T-cell (primary cell): ENCODE measurements at regions not wholly inside any gene's neighbourhood (a gene's known extent, or its start where the extent isn't known, plus 50 kb on each side); places are given as distances from the start of the nearest gene placed in this dataset.
"Not testable (repeated sequence)": the region's sequence is repeated elsewhere in the genome, so short reads cannot be mapped to it uniquely, and the experiment has no call there.

Experiments
- ATAC-seq, 4 experiments: fragments of 200-7000 bp in 3 of 4; fragments of 150-1000 bp in 1 of 4; cut with Tn5 transposase; replicated peaks in 1 of 4; 1 replicate in 3 of 4; 2 replicates in 1 of 4; pipeline ENCODE4 v1.10.0; 2021; ENCODE audit warnings: moderate library complexity in 3 of 4, mild to moderate bottlenecking in 2 of 4, moderate number of reproducible peaks in 1 of 4
- CTCF ChIA-PET, 2 donors: fragments of 300-600 bp; sonication (Branson Sonifier 250); formaldehyde crosslinking; loops; one replicate each; lab custom pipeline; 2022; ENCODE audit warnings: antibody characterized with exemption in 2 of 2; lab: Charles Lee
- POLR2A ChIA-PET, 2 donors: fragments of 300-600 bp; sonication (Branson Sonifier 250); formaldehyde crosslinking; loops; one replicate each; lab custom pipeline; 2022; ENCODE audit warnings: antibody characterized with exemption in 2 of 2; lab: Charles Lee
- DNase-seq, 35 experiments: peaks; one replicate each; pipeline versions ENCODE4 v3.0.0 to v3.0.0-alpha.2; 2013 to 2023
- H3K27ac ChIP-seq: one replicate; pipeline ENCODE4 v1.5.1; 2013; ENCODE audit warnings: low read length
- H3K27me3 ChIP-seq, 2 experiments: replicated peaks in 1 of 2; 1 replicate in 1 of 2; 2 replicates in 1 of 2; pipeline versions ENCODE4 v1.6.1 to v1.7.0; 2013; ENCODE audit warnings: low read length in 1 of 2, mixed read lengths in 1 of 2; ENCODE audit not compliant: control insufficient read depth in 2 of 2, insufficient read depth in 2 of 2; ENCODE audit errors: extremely low read depth in 1 of 2
- H3K36me3 ChIP-seq, 2 donors: 1 replicate in 1 of 2; 2 replicates in 1 of 2; pipeline versions ENCODE4 v1.6.1 to v1.7.0; 2013; ENCODE audit warnings: low read length in 1 of 2; ENCODE audit not compliant: control insufficient read depth in 2 of 2, insufficient read depth in 1 of 2; ENCODE audit errors: extremely low read depth in 1 of 2
- H3K4me1 ChIP-seq, 2 experiments: 1 replicate in 1 of 2; 2 replicates in 1 of 2; pipeline versions ENCODE4 v1.6.1 to v1.7.0; 2013; ENCODE audit warnings: low read length in 2 of 2, mixed read lengths in 1 of 2; ENCODE audit not compliant: insufficient read depth in 2 of 2, control insufficient read depth in 1 of 2; ENCODE audit errors: extremely low read depth in 1 of 2
- H3K4me3 ChIP-seq, 2 donors: 1 replicate in 1 of 2; 2 replicates in 1 of 2; pipeline versions ENCODE4 v1.5.1 to v1.7.0; 2013; ENCODE audit warnings: mild to moderate bottlenecking in 2 of 2, low read length in 1 of 2, moderate library complexity in 1 of 2; ENCODE audit not compliant: control insufficient read depth in 1 of 2; ENCODE audit errors: extremely low read depth in 1 of 2
- H3K9me3 ChIP-seq: 2 replicates; pipeline ENCODE4 v1.7.0; 2013
- H3K27ac Mint-ChIP-seq, 2 donors: one replicate each; pipeline ENCODE4 v1.8.0; 2020 to 2021; ENCODE audit warnings: mild to moderate bottlenecking in 2 of 2, mixed read lengths in 2 of 2
- H3K27me3 Mint-ChIP-seq, 2 donors: one replicate each; pipeline ENCODE4 v1.8.0; 2021 to 2022; ENCODE audit warnings: mixed read lengths in 2 of 2
- H3K36me3 Mint-ChIP-seq: one replicate; pipeline ENCODE4 v1.8.0; 2021; ENCODE audit warnings: mixed read lengths
- H3K4me1 Mint-ChIP-seq, 3 donors: one replicate each; pipeline ENCODE4 v1.8.0; 2020 to 2022; ENCODE audit warnings: mixed read lengths in 3 of 3, mild to moderate bottlenecking in 1 of 3
- H3K4me3 Mint-ChIP-seq, 3 donors: one replicate each; pipeline ENCODE4 v1.8.0; 2020 to 2022; ENCODE audit warnings: mild to moderate bottlenecking in 3 of 3, mixed read lengths in 3 of 3, moderate library complexity in 3 of 3
- H3K9me3 Mint-ChIP-seq, 3 donors: one replicate each; pipeline ENCODE4 v1.8.0; 2020 to 2022; ENCODE audit warnings: mixed read lengths in 3 of 3
- WGBS: methylation state at CpG from one replicate; pipeline ENCODE4 v1.1.5; 2013; ENCODE audit warnings: missing lambda C conversion rate; ENCODE audit not compliant: insufficient coverage; 5-methylcytosine and 5-hydroxymethylcytosine counted together

DNA sequence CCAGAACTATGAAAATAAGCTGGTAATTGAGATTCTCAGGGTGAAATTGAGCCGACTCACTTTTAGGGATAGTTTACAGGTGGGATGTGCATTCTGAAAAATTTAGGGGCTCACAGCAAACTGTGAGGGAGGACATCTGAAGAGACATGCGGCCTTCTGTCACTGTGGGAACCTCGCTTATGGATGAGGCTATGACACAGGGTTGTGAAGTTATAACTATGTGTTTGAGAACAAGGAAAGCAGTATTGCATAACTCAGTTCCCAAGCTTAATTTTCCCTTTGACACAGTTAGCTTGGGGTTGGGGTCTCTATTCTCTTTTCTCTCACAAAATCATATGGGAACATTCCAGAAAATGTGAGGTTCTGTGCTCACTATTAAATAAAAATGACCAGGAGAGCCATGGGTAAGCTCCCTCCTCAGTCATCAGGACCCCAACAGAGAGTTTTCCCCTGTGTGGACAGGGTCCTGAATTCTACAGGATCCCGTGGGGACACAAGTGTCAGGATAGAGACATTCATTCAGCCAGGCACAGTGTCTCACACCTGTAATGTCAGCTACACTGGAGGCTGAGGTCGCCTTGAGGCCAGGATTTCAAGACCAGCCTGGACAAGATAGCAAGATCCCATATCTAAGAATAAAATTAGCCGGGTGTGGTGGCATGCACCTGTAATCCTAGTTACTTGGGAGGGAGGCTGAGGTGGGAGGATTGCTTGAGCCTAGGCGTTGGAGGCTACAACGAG is 1507.7 kb upstream of the TPTE start:
- peaks cover 31 to 60% of the 10 kb centered on the region in 2 donors for H3K27me3 Mint-ChIP-seq
- DNase-seq, H3K4me1 Mint-ChIP-seq, H3K4me3 ChIP-seq, H3K27ac Mint-ChIP-seq, CTCF ChIA-PET, POLR2A ChIA-PET, H3K4me3 Mint-ChIP-seq, H3K36me3 Mint-ChIP-seq, ATAC-seq, H3K9me3 ChIP-seq, H3K9me3 Mint-ChIP-seq, H3K4me1 ChIP-seq, H3K27ac ChIP-seq, H3K36me3 ChIP-seq: not testable (repeated sequence)
- H3K27me3 ChIP-seq = peaks cover 0 to 35% of the 10 kb centered on the region in 2 experiments
- 52% methylated on average over 8 of the region's 8 CpGs for WGBS

DNA sequence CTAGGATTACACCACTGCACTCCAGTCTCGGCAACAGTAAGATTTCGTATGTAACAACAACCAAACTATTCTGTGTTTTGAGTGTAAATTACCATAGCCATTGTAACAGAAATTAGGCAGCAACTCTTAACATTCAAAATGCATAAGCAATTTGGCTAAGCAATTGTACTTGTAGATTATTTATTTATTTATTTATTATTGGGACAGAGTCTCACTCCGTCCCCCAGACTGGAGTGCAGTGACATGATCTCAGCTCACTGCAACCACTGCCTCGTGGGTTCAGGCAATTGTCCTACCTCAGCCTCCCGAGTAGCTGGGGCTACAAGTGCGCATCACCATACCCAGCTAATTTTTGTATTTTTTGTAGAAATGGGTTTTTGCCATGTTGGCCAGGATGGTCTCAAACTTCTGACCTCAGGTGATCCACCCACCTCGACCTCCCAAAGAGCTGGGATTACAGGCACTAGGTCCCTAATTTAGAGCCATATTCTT is 1507.1 kb upstream of the TPTE start:
- H3K9me3 ChIP-seq, ATAC-seq, H3K4me1 Mint-ChIP-seq, H3K27ac Mint-ChIP-seq, H3K9me3 Mint-ChIP-seq, POLR2A ChIA-PET, H3K4me3 ChIP-seq, H3K36me3 ChIP-seq, DNase-seq, CTCF ChIA-PET, H3K27ac ChIP-seq, H3K4me1 ChIP-seq, H3K36me3 Mint-ChIP-seq, H3K4me3 Mint-ChIP-seq: not testable (repeated sequence)
- 55% methylated on average over 5 of the region's 7 CpGs for WGBS
- H3K27me3 Mint-ChIP-seq = peaks cover 26 to 54% of the 10 kb centered on the region in 2 donors
- peaks cover 0 to 38% of the 10 kb centered on the region in 2 experiments for H3K27me3 ChIP-seq

DNA sequence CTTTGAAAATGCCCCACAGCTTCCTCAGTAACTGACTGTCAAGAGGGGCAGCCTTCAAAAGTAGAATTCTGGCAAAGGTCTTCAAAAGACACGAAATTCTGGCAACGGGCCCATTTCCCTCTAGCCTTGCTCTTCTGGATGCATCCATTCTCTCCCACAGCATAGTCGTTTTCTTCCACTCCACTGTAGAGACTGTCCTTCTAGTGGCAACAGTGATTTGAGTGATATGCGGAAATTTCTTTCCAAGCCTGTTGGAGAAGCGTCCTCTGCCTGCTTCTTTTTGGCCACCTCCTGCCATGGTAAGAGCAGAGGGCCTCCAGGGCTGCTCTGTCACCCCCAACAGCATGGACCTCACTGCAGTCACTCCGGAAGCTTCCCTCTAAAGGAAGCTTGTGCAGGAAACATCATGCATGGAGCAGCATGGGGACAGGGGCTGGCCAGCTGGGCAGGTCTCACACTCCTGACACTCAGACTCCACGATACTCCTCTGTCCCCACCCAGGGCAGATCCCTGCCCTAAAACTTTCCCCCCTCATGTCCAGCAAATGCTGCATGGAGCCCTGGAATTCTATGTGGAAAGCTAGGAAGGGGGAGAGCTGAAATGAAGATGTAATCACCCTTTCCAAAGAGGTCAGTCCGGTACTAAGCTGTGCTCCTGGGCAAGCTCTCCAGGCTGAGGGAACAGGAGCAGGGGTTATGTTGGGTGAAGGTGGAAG is 1505.7 kb upstream of the TPTE start:
- H3K27me3 ChIP-seq = peaks cover 0 to 35% of the 10 kb centered on the region in 2 experiments
- WGBS = 60% methylated on average over 6 of the region's 8 CpGs
- H3K4me1 ChIP-seq, H3K36me3 Mint-ChIP-seq, H3K9me3 ChIP-seq, CTCF ChIA-PET, DNase-seq, ATAC-seq, H3K4me3 Mint-ChIP-seq, H3K27ac ChIP-seq, H3K27ac Mint-ChIP-seq, H3K4me3 ChIP-seq, H3K9me3 Mint-ChIP-seq, POLR2A ChIA-PET, H3K4me1 Mint-ChIP-seq, H3K36me3 ChIP-seq: not testable (repeated sequence)
- peaks cover 22 to 48% of the 10 kb centered on the region in 2 donors for H3K27me3 Mint-ChIP-seq

DNA sequence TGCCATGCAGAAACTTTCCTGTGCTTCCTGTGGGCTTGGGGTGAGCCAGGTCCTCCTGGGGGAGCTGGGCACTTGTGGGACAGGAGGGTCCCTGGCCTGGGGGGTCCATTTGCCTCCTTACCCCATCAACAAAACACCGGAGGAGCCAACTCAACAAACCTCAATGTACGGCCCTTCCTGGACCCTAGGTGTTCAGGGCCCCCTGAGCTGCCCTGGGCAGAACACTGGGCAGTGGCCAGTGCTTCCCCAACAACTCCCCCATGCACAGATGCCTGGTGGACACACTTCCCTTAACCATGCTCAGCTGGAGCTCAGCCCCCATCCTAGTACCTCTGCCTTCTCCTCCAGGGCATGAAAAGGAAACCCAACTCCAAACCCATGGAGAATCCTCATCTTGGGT is 1504.2 kb upstream of the TPTE start:
- ATAC-seq, H3K4me3 Mint-ChIP-seq, H3K27ac ChIP-seq, H3K27ac Mint-ChIP-seq, H3K36me3 Mint-ChIP-seq, H3K4me3 ChIP-seq, H3K4me1 Mint-ChIP-seq, H3K36me3 ChIP-seq, DNase-seq, H3K4me1 ChIP-seq, H3K9me3 Mint-ChIP-seq, CTCF ChIA-PET, H3K9me3 ChIP-seq: not testable (repeated sequence)
- WGBS = no CpG with 5 or more reads among the region's 2 CpGs
- H3K27me3 ChIP-seq = peaks cover 0 to 28% of the 10 kb centered on the region in 2 experiments
- peaks cover 15 to 40% of the 10 kb centered on the region in 2 donors for H3K27me3 Mint-ChIP-seq
- POLR2A ChIA-PET = interaction anchor here in 1 of 2 donors (0.6 kb wide), 1 partner anchor 21 kb away, joined by 4 read pairs; no protein-coding TSS in a partner anchor

DNA sequence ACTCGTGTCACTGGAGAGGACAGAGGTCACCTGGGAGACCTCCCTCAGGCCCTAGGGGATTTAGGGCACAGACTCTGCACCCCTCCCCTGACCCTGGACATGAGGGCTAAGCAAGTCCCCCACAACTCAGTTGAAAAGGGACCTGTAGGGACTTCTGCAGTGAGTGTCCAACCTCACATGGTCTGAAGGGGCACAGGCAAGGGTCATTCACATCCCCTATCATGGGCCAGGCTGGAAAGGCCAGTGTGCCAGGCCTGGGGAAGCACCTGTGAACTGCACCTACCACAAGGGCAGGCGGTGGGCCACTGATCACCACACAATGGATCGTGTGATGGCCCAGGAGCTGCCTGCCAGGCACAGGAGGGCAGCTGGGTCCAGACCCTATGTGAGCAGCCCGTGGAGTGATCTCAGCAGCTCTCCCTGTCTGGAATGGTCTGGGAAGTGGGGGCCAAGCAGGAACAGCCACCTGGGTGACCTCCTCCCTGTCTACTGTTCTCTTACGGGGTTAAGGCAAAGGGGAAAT is 1502.6 kb upstream of the TPTE start:
- POLR2A ChIA-PET, H3K27ac ChIP-seq, CTCF ChIA-PET, H3K4me3 ChIP-seq, H3K9me3 Mint-ChIP-seq, H3K36me3 ChIP-seq, ATAC-seq, H3K36me3 Mint-ChIP-seq, H3K4me3 Mint-ChIP-seq, DNase-seq, H3K4me1 ChIP-seq, H3K27ac Mint-ChIP-seq, H3K4me1 Mint-ChIP-seq, H3K9me3 ChIP-seq: not testable (repeated sequence)
- WGBS = 60% methylated on average over 1 of the region's 5 CpGs
- peaks cover 6 to 25% of the 10 kb centered on the region in 2 donors for H3K27me3 Mint-ChIP-seq
- peaks cover 0 to 28% of the 10 kb centered on the region in 2 experiments for H3K27me3 ChIP-seq

DNA sequence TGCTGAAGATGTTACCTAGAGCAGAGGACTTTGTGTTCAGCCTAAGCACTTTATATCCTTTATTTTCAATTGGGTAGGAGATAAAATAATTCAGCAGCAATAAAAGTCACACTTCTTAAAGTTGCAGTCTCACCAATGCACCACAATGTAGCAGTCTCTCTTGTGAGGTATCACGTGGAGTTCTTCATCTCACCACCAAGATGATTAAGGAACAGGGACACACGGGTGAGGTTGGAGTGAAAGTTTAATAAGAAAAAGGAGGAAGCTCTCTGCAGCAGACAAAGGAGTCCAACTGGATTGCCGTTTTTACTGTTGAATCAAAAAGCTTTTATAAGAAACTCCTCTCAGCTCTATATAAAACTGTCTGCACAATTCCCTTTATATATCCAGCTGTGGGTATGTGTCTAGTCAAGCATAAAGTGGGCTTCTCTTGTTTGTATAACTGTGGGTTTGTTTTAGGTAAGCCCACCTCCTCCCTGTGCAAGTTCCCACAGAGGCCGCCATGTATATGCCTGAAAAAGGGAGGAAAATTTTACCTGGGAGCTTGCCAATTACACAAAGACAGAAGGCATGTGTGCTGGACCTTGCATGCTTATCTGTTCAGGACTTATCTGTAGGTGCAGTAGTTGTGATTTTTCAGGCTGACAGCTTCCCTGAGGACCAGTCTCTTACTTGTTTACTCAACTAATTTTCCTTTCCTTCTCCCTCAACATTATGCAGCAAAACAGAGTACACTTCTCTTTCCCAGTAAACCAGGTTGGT is 1497.2 kb upstream of the TPTE start:
- H3K36me3 Mint-ChIP-seq, H3K4me3 ChIP-seq, H3K27ac ChIP-seq, H3K9me3 ChIP-seq, POLR2A ChIA-PET, H3K4me3 Mint-ChIP-seq, H3K27me3 ChIP-seq, H3K27ac Mint-ChIP-seq, H3K4me1 ChIP-seq, DNase-seq, H3K4me1 Mint-ChIP-seq, H3K9me3 Mint-ChIP-seq, H3K36me3 ChIP-seq, ATAC-seq: not testable (repeated sequence)
- peaks cover 0 to 14% of the 10 kb centered on the region in 2 donors for H3K27me3 Mint-ChIP-seq
- no CpG with 5 or more reads among the region's 4 CpGs for WGBS
- CTCF ChIA-PET = interaction anchor here in 1 of 2 donors (0.6 kb wide), 1 partner anchor 15 kb away, joined by 4 read pairs; no protein-coding TSS in a partner anchor
